Endothelial cell of umbilical vein (primary cell): ENCODE measurements at regions not wholly inside any gene's neighbourhood (a gene's known extent, or its start where the extent isn't known, plus 50 kb on each side); places are given as distances from the start of the nearest gene placed in this dataset.

Source experiments
- BruUV-seq: library from RNA; stranded (reverse); fragments of 400-500 nt; replicated peaks from 2 replicates; lab custom pipeline; 2021; lab: Mats Ljungman, UMichigan
- CTCF ChIA-PET: fragments of 300-600, 350-600 bp; sonication (Branson Sonifier 250); formaldehyde crosslinking; loops from one replicate; lab custom pipeline; 2021; ENCODE audit warnings: antibody characterized with exemption, inconsistent platforms; lab: Charles Lee
- POLR2A ChIA-PET: fragments of 300-600, 350-600 bp; sonication (Branson Sonifier 250); formaldehyde crosslinking; loops from one replicate; lab custom pipeline; 2021; ENCODE audit warnings: antibody characterized with exemption, inconsistent platforms; lab: Charles Lee
- DNase-seq: peaks from one replicate; pipeline ENCODE4 v3.0.0-alpha.2; 2011; ENCODE audit warnings: low read depth, low spot score
- FAIRE-seq: peaks from 2 replicates; lab custom pipeline; 2011; peaks lifted over from hg19 to GRCh38; lab: Jason Lieb, UNC
- H2AFZ ChIP-seq: 2 replicates; pipeline ENCODE4 v1.6.0; 2012; ENCODE audit warnings: low read depth, low read length, control low read depth, inconsistent platforms
- H3K27ac ChIP-seq: 2 replicates; pipeline ENCODE4 v1.5.1; 2011; ENCODE audit warnings: low read depth, mild to moderate bottlenecking, control low read depth, low read length, moderate library complexity; ENCODE audit not compliant: insufficient read depth
- H3K27me3 ChIP-seq, 2 experiments: 2 replicates each; pipeline versions ENCODE4 v1.6.0 to v1.6.1; 2011; ENCODE audit warnings: low read length in 2 of 2, mixed read lengths in 1 of 2; ENCODE audit not compliant: control insufficient read depth in 2 of 2, insufficient read depth in 2 of 2
- H3K36me3 ChIP-seq, 2 experiments: 2 replicates in 1 of 2; 3 replicates in 1 of 2; pipeline ENCODE4 v1.5.1; 2011; ENCODE audit warnings: low read length in 2 of 2, mild to moderate bottlenecking in 1 of 2, moderate library complexity in 1 of 2; ENCODE audit not compliant: control insufficient read depth in 2 of 2, insufficient read depth in 2 of 2; ENCODE audit errors: extremely low read depth in 1 of 2
- H3K4me1 ChIP-seq: 3 replicates; pipeline ENCODE4 v1.5.1; 2011; ENCODE audit warnings: mild to moderate bottlenecking, low read length; ENCODE audit not compliant: control insufficient read depth, insufficient read depth; ENCODE audit errors: extremely low read depth
- H3K4me2 ChIP-seq: 2 replicates; pipeline ENCODE4 v1.6.1; 2011; ENCODE audit warnings: low read length, control low read depth, mixed read lengths; ENCODE audit not compliant: insufficient read depth
- H3K4me3 ChIP-seq, 3 experiments: fragments of 200-600 bp in 1 of 3; sonication (generic), shearing (Covaris generic) in 1 of 3; replicated peaks in 1 of 3; 2 replicates each; pipeline ENCODE4 v1.5.1; 2011 to 2016; ENCODE audit warnings: control low read depth in 3 of 3, low read length in 3 of 3, mild to moderate bottlenecking in 2 of 3, inconsistent platforms in 1 of 3, low read depth in 1 of 3, moderate library complexity in 1 of 3; ENCODE audit not compliant: insufficient read depth in 1 of 3
- H3K79me2 ChIP-seq: 2 replicates; pipeline ENCODE4 v1.6.0; 2012; ENCODE audit warnings: low read length, inconsistent platforms; ENCODE audit not compliant: control insufficient read depth, insufficient read depth
- H3K9ac ChIP-seq: replicated peaks from 2 replicates; pipeline ENCODE3; 2011; ENCODE audit warnings: low read length, control low read depth; ENCODE audit not compliant: insufficient read depth; ENCODE audit errors: extremely low read depth
- H3K9me1 ChIP-seq: replicated peaks from 3 replicates; pipeline ENCODE4 v1.6.0; 2011; ENCODE audit warnings: mild to moderate bottlenecking, low read length; ENCODE audit not compliant: control insufficient read depth, insufficient read depth; ENCODE audit errors: extremely low read depth
- H3K9me3 ChIP-seq: replicated peaks from 2 replicates; pipeline ENCODE4 v1.5.1; 2012; ENCODE audit warnings: low read length, inconsistent platforms; ENCODE audit not compliant: control insufficient read depth, insufficient read depth
- H4K20me1 ChIP-seq: replicated peaks from 2 replicates; pipeline ENCODE3; 2011; ENCODE audit warnings: mild to moderate bottlenecking, low read length; ENCODE audit not compliant: control insufficient read depth, insufficient read depth; ENCODE audit errors: extremely low read depth
- EZH2 ChIP-seq: IDR thresholded peaks from 2 replicates; pipeline ENCODE4 v1.6.1; 2012; ENCODE audit warnings: borderline replicate concordance, low read depth, mild to moderate bottlenecking, moderate library complexity, low read length, inconsistent platforms; ENCODE audit not compliant: severe bottlenecking
- FOS ChIP-seq: IDR thresholded peaks from 2 replicates; pipeline ENCODE4 v1.6.1; 2011; ENCODE audit warnings: mild to moderate bottlenecking, low read length, moderate library complexity, borderline replicate concordance; ENCODE audit not compliant: insufficient read depth
- GATA2 ChIP-seq: IDR thresholded peaks from 2 replicates; pipeline ENCODE4 v1.7.0; 2011; ENCODE audit warnings: low read depth, mild to moderate bottlenecking, moderate library complexity, mixed read lengths, low read length; ENCODE audit not compliant: insufficient read length, insufficient read depth
- JUN ChIP-seq: IDR thresholded peaks from 2 replicates; pipeline ENCODE4 v1.6.1; 2011; ENCODE audit warnings: borderline replicate concordance, low read depth; ENCODE audit not compliant: insufficient read length, insufficient read depth
- MYC ChIP-seq: IDR thresholded peaks from one replicate; pipeline ENCODE4 v1.6.1; 2011; ENCODE audit warnings: mild to moderate bottlenecking, low read depth, low read length
- POLR2A ChIP-seq: IDR thresholded peaks from 2 replicates; pipeline ENCODE4 v1.6.1; 2012; ENCODE audit warnings: low read depth, mild to moderate bottlenecking, control low read depth, low read length
- POLR2AphosphoS5 ChIP-seq: IDR thresholded peaks from 2 replicates; pipeline ENCODE4 v1.6.1; 2012; ENCODE audit warnings: low read depth, mild to moderate bottlenecking, control low read depth, low read length, moderate library complexity; ENCODE audit not compliant: insufficient read depth
- dilution Hi-C: fragments of 300-500 bp; cut with MboI; formaldehyde crosslinking; loops from one replicate; pipeline ENCODE4 v1.15.0; 2019; ENCODE audit warnings: low sequenced_read_pairs; ENCODE audit not compliant: extremely low pct_ligation_motif_present
- intact Hi-C: fragments of 100-400 bp; cut with micrococcal nuclease; formaldehyde crosslinking; loops from one replicate; pipeline ENCODE4 v1.10.0; 2022
- TF ChIP-seq, protein P1 (sequence below), 2 donors: IDR thresholded peaks; 1 replicate in 1 of 2; 2 replicates in 1 of 2; pipeline ENCODE4 v1.5.1; 2011; ENCODE audit warnings: low read length in 2 of 2, mild to moderate bottlenecking in 2 of 2, moderate library complexity in 2 of 2, control low read depth in 1 of 2, inconsistent platforms in 1 of 2, low read depth in 1 of 2; ENCODE audit not compliant: insufficient read depth in 1 of 2; ENCODE audit errors: extremely low read depth in 1 of 2
- TF ChIP-seq, protein P2 (sequence below): IDR thresholded peaks from 2 replicates; pipeline ENCODE4 v1.6.1; 2011; ENCODE audit not compliant: insufficient read depth, insufficient read length

DNA sequence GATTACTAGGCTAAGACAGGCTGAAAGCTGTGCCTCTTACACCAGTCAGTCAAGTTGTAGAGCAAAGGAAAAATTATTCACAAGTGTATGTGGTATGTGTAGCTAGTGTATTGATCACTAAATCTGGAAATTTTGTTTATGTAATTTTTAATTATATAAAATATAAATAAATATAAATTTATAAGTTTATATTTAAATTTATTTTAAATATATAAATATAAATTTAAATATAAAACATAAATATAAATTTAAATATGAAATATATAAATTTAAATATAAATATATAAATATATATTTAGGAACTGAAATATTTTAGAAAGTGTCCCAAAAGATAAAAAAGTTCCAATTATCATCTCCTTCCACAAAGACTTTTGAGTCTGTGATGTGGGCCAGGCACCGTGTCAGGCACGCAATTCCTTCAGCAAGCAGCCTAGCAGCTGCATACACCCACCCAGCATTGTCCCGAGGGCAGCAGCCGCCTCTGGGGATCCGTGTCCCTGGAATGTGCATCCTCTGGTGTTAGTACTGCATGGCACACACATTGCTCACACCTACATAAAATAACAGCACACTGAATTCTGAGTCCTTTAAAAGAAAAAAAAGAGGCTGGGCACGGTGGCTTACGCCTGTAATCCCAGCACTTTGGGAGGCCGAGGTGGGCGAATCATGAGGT, 1098.0 kb downstream of the BRD1 start:
- Histone ChIP-seq H3K9me3 (peaks cover 6% of the 10 kb centered on the region), H3K4me1 (no peaks in the 10 kb centered on the region), H3K27ac (no peak overlapping the region), H3K9me1 (no peaks in the 10 kb centered on the region), H3K4me2 (no peak overlapping the region), H3K79me2 (no peaks in the 10 kb centered on the region), H2AFZ (no peak overlapping the region), H3K27me3 (no peaks in the 10 kb centered on the region), H3K4me3 (no peak overlapping the region), H3K36me3 (no peaks in the 10 kb centered on the region), H4K20me1 (no peaks in the 10 kb centered on the region), H3K9ac (no peak overlapping the region)
- no peak for DNase-seq
- intact Hi-C loops = no loop called here
- no TSS peak for BruUV-seq
- no peak for FAIRE-seq
- CTCF ChIA-PET = no interaction called here
- no peak for TF ChIP-seq EZH2
- TF ChIP-seq, protein P1, sequence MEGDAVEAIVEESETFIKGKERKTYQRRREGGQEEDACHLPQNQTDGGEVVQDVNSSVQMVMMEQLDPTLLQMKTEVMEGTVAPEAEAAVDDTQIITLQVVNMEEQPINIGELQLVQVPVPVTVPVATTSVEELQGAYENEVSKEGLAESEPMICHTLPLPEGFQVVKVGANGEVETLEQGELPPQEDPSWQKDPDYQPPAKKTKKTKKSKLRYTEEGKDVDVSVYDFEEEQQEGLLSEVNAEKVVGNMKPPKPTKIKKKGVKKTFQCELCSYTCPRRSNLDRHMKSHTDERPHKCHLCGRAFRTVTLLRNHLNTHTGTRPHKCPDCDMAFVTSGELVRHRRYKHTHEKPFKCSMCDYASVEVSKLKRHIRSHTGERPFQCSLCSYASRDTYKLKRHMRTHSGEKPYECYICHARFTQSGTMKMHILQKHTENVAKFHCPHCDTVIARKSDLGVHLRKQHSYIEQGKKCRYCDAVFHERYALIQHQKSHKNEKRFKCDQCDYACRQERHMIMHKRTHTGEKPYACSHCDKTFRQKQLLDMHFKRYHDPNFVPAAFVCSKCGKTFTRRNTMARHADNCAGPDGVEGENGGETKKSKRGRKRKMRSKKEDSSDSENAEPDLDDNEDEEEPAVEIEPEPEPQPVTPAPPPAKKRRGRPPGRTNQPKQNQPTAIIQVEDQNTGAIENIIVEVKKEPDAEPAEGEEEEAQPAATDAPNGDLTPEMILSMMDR (IDR thresholded peaks at IDR 0.05; ENCODE audit: extremely low read depth in 1 of 2, insufficient read depth in 1 of 2, low read depth in 1 of 2, low read length in 2 of 2) = no peak
- no peak for TF ChIP-seq GATA2
- TF ChIP-seq JUN = no peak
- no peak for TF ChIP-seq FOS
- TF ChIP-seq, protein P2, sequence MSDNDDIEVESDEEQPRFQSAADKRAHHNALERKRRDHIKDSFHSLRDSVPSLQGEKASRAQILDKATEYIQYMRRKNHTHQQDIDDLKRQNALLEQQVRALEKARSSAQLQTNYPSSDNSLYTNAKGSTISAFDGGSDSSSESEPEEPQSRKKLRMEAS = no peak
- TF ChIP-seq MYC = no peak
- TF ChIP-seq POLR2A = no peak
- no peak for TF ChIP-seq POLR2AphosphoS5
- POLR2A ChIA-PET = no interaction called here
- dilution Hi-C loops = no loop called here
